ENCODE measurements at regions not wholly inside any gene's neighbourhood (a gene's known extent, or its start where the extent isn't known, plus 50 kb on each side); places are given as distances from the start of the nearest gene placed in this dataset.

DNA sequence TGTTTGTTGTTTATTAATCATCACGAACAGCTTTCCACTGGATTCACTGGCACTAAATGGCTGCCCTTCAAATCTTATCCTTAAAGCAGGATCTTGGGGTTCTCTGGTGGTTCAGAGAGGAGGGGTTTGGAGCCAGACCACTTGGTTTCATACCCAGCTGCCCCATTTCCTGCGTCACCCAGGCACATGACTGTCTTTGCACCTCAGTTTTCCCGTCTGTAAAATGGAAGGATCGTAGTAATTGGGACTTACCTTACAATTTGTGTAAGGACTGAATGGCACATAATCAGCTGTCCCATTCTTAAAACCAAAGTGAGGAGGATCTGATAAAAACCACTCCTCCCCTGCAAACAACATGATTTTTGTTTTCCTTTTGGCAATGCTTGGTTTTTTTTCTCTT, 318.3 kb downstream of the ZNF536 start:
- TF ChIP-seq SNAI2 (CRISPR knock-in tag; IDR thresholded peaks at IDR 0.05) (no peak), TOX (CRISPR knock-in tag; IDR thresholded peaks at IDR 0.05; ENCODE audit: borderline replicate concordance) (no peak), ZNF8 (CRISPR knock-in tag; IDR thresholded peaks at IDR 0.05) (no peak), GLIS3 (CRISPR knock-in tag; IDR thresholded peaks at IDR 0.05) (no peak), OSR1 (CRISPR knock-in tag; IDR thresholded peaks at IDR 0.05) (no peak), ARNTL (CRISPR knock-in tag; IDR thresholded peaks at IDR 0.05; ENCODE audit: borderline replicate concordance, low read depth) (no peak)

All from SK-N-SH treated with all-trans-retinoic acid at 6 μM for 48 hours (cell line).